ENCODE measurements at regions not wholly inside any gene's neighbourhood (a gene's known extent, or its start where the extent isn't known, plus 50 kb on each side); places are given as distances from the start of the nearest gene placed in this dataset.

DNA sequence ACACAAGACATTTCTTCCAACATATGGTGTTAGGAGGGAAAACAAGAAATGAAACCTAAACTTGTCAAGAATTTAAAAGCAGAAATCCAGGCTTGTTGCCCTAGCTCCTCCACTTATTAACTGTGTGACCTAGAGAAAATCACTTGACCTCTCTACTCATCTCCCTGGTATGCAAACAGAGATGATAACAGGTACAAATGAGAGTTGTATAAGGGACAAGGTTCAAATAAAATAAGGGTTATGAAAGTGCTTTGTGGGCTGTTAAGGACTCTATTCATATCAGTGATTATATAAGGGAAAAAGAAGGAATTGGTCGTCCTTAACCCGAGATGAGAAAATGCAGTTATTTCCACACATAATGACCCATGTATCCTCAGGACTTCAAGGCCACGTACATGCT, 372.7 kb upstream of the TENM4 start:
- CTCF ChIA-PET = no interaction called here
- POLR2A ChIA-PET = no interaction called here
- TF ChIP-seq ARNT (IDR thresholded peaks at IDR 0.05) = no peak
- no peak for TF ChIP-seq BHLHE40 (IDR thresholded peaks at IDR 0.05; ENCODE audit: borderline replicate concordance)
- TF ChIP-seq HDGF (IDR thresholded peaks at IDR 0.05; ENCODE audit: borderline replicate concordance) = no peak
- TF ChIP-seq L3MBTL2 (conservative IDR thresholded peaks at IDR 0.05) = no peak
- TF ChIP-seq, protein P1, sequence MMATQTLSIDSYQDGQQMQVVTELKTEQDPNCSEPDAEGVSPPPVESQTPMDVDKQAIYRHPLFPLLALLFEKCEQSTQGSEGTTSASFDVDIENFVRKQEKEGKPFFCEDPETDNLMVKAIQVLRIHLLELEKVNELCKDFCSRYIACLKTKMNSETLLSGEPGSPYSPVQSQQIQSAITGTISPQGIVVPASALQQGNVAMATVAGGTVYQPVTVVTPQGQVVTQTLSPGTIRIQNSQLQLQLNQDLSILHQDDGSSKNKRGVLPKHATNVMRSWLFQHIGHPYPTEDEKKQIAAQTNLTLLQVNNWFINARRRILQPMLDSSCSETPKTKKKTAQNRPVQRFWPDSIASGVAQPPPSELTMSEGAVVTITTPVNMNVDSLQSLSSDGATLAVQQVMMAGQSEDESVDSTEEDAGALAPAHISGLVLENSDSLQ (IDR thresholded peaks at IDR 0.05) = no peak
- no peak for DNase-seq (ENCODE audit: extremely low spot score)

DNA sequence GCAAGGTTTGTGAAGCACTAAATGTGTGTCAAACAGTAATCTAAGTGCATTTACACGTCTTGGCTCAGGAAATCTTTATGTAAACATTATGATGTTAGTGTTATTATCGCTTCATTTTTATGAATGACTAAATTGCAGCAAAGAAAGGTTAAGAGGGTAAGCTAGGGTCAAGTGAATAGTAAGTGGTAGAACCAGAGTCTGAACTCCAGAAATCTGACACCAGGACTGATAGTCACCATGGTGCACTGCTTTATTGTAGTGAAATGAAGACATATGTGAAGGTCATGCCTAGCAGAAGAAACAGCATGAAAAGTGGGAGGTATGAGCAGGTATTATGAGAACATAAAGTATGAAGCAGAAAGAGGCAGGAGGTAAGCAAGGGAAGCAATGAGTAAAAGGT, 368.7 kb upstream of the TENM4 start:
- no peak for DNase-seq (ENCODE audit: extremely low spot score)
- TF ChIP-seq ARNT (IDR thresholded peaks at IDR 0.05) (no peak), FOXK2 (IDR thresholded peaks at IDR 0.05) (no peak), LEF1 (IDR thresholded peaks at IDR 0.05; ENCODE audit: borderline replicate concordance) (no peak), TARDBP (IDR thresholded peaks at IDR 0.05) (no peak), ELF4 (IDR thresholded peaks at IDR 0.05) (no peak), SUZ12 (IDR thresholded peaks at IDR 0.05) (no peak), HDGF (IDR thresholded peaks at IDR 0.05; ENCODE audit: borderline replicate concordance) (no peak), L3MBTL2 (conservative IDR thresholded peaks at IDR 0.05) (no peak), BHLHE40 (IDR thresholded peaks at IDR 0.05; ENCODE audit: borderline replicate concordance) (no peak), ZNF384 (IDR thresholded peaks at IDR 0.05) (no peak), NFRKB (IDR thresholded peaks at IDR 0.05) (no peak), SP1 (IDR thresholded peaks at IDR 0.05) (no peak), FOXA1 (IDR thresholded peaks at IDR 0.05) (no peak), FOXM1 (IDR thresholded peaks at IDR 0.05; ENCODE audit: borderline replicate concordance) (no peak), CTBP1 (IDR thresholded peaks at IDR 0.05; ENCODE audit: borderline replicate concordance) (no peak)
- TF ChIP-seq, protein P1 (IDR thresholded peaks at IDR 0.05) = no peak
- ChIA-PET POLR2A (no interaction called here), CTCF (no interaction called here)

DNA sequence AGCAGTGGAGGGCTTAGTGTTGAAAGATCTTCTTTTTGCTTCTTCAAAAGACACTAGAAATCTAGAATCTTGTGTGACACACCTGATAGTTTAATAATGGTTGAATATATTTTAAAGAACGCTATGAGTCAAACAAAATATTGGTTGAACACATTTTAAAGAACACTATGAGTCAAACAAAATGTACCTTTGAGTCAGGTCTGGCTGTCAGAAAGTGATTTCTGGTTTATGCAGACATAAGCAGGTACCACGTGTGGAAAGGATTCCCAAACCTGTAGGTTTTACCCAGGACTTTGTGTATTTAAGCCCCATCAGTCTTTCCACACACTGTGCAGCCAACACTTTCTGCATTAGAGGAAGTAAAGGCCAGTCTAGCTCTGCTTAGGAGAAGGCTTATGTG, 366.7 kb upstream of the TENM4 start:
- CTCF ChIA-PET = no interaction called here
- no peak for DNase-seq (ENCODE audit: extremely low spot score)
- POLR2A ChIA-PET = no interaction called here
- TF ChIP-seq ARNT (IDR thresholded peaks at IDR 0.05) (no peak), BHLHE40 (IDR thresholded peaks at IDR 0.05; ENCODE audit: borderline replicate concordance) (no peak), HDGF (IDR thresholded peaks at IDR 0.05; ENCODE audit: borderline replicate concordance) (no peak), FOXK2 (IDR thresholded peaks at IDR 0.05) (no peak)
- TF ChIP-seq, protein P1 (IDR thresholded peaks at IDR 0.05) = no peak

DNA sequence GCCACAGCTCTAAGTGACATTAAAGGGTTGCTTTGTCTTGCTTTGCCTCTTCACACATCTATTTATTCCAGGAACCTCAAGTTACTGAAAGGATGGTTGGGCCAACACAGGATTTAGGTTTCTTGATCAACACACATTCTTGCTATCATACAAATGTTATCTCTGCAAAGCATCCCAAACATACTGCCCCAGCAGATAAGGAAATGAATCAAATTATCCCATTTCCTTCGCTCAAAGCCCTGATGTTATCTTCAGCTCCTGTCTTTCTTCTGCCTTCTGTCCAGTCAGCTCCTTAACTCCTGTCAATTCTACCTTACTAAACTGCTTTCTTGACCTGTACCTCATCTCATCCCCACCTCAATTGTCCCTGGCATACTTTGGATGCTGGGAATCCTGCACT, 355.9 kb upstream of the TENM4 start:
- no peak for TF ChIP-seq NFRKB (IDR thresholded peaks at IDR 0.05)
- TF ChIP-seq FOXM1 (IDR thresholded peaks at IDR 0.05; ENCODE audit: borderline replicate concordance) = no peak
- TF ChIP-seq L3MBTL2 (conservative IDR thresholded peaks at IDR 0.05) = no peak
- TF ChIP-seq SUZ12 (IDR thresholded peaks at IDR 0.05) = no peak
- no peak for TF ChIP-seq ELF4 (IDR thresholded peaks at IDR 0.05)
- TF ChIP-seq, protein P1 (IDR thresholded peaks at IDR 0.05) = no peak
- POLR2A ChIA-PET = no interaction called here
- no peak for DNase-seq (ENCODE audit: extremely low spot score)
- CTCF ChIA-PET = no interaction called here

DNA sequence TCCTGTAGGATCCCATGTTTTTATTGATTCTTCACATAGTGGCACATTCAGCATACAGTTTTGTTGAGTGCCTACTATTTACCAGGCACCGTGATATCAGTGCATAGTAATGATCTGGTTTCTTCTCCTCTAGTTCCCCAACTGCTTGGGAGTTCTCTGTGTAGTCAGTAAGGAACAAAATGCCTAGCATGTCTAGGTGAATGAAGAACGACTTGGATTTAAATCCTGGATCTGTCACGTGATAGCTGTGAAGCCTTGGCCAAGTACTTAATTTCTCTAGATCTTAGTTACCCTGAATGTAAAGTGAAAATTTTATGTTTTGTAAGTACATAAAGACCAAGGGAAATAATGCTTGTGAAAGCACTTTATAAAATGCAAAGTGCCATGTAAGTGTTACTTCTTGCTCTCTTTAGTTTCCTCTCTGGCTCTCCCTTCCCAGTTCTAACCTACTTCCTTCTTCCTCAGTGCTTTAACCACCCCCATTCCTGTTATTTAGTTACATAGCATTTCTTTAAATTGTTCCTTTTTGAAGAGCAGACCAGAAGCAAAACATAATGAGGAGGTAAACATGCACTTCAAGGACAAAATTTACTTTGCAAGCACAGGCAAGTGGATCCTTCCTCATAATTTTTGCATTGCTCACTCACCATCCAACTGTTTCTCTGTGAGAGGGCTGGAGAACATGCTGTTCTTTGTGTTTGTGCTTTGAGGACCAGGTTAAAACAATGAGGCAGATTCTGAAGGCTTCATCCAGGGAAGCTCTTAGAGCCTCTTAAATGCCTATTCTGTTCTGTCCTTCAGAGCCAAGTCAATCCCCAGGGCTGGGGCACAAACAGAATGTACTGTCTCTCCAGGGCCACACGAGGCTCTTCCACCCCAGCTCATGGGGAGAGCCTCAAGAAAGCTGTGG, 353.9 kb upstream of the TENM4 start:
- DNase-seq (ENCODE audit: extremely low spot score) = no peak
- ChIA-PET CTCF (interaction anchor here (0.7 kb wide), 1 partner anchor 95 kb away, joined by 3 read pairs; no protein-coding TSS in a partner anchor), POLR2A (no interaction called here)
- TF ChIP-seq SUZ12 (IDR thresholded peaks at IDR 0.05) = no peak
- no peak for TF ChIP-seq NFRKB (IDR thresholded peaks at IDR 0.05)
- TF ChIP-seq FOXA1 (IDR thresholded peaks at IDR 0.05) = no peak
- no peak for TF ChIP-seq ZNF384 (IDR thresholded peaks at IDR 0.05)
- no peak for TF ChIP-seq ARNT (IDR thresholded peaks at IDR 0.05)
- TF ChIP-seq L3MBTL2 (conservative IDR thresholded peaks at IDR 0.05) = no peak
- TF ChIP-seq CTBP1 (IDR thresholded peaks at IDR 0.05; ENCODE audit: borderline replicate concordance) = no peak
- TF ChIP-seq BHLHE40 (IDR thresholded peaks at IDR 0.05; ENCODE audit: borderline replicate concordance) = no peak
- no peak for TF ChIP-seq TARDBP (IDR thresholded peaks at IDR 0.05)
- TF ChIP-seq FOXK2 (IDR thresholded peaks at IDR 0.05) = no peak
- TF ChIP-seq ELF4 (IDR thresholded peaks at IDR 0.05) = no peak
- TF ChIP-seq, protein P1 (IDR thresholded peaks at IDR 0.05) = no peak
- no peak for TF ChIP-seq LEF1 (IDR thresholded peaks at IDR 0.05; ENCODE audit: borderline replicate concordance)
- TF ChIP-seq FOXM1 (IDR thresholded peaks at IDR 0.05; ENCODE audit: borderline replicate concordance) = no peak
- TF ChIP-seq SP1 (IDR thresholded peaks at IDR 0.05) = no peak
- no peak for TF ChIP-seq HDGF (IDR thresholded peaks at IDR 0.05; ENCODE audit: borderline replicate concordance)
